Heart left ventricle (tissue), 16 donors: ENCODE measurements at regions not wholly inside any gene's neighbourhood (a gene's known extent, or its start where the extent isn't known, plus 50 kb on each side); places are given as distances from the start of the nearest gene placed in this dataset.

ENCODE experiments used
- ATAC-seq, 4 donors: fragments of 200-7000 bp; cut with Tn5 transposase; one replicate each; pipeline ENCODE4 v1.9.1; 2020 to 2022; ENCODE audit warnings: moderate library complexity in 4 of 4, mild to moderate bottlenecking in 3 of 4, moderate number of reproducible peaks in 1 of 4
- DNase-seq, 5 donors: peaks; one replicate each; pipeline ENCODE4 v3.0.0-alpha.2; 2020
- H3K27ac ChIP-seq, 12 donors: fragments of 200-600 bp; sonication (generic) in 4 of 12; one replicate each; pipeline versions ENCODE4 v1.5.0 to v1.8.0; 2016 to 2022; ENCODE audit warnings: mild to moderate bottlenecking in 2 of 12
- H3K27me3 ChIP-seq, 9 donors: fragments of 200-600 bp; sonication (generic) in 2 of 9; one replicate each; pipeline versions ENCODE4 v1.5.1 to v1.8.0; 2016 to 2022; ENCODE audit warnings: mild to moderate bottlenecking in 3 of 9
- H3K36me3 ChIP-seq, 9 donors: fragments of 200-600 bp; sonication (generic) in 2 of 9; one replicate each; pipeline versions ENCODE4 v1.5.0 to v1.8.0; 2018 to 2022; ENCODE audit warnings: mild to moderate bottlenecking in 2 of 9
- H3K4me1 ChIP-seq, 12 donors: fragments of 200-600 bp; sonication (generic) in 4 of 12; one replicate each; pipeline versions ENCODE4 v1.5.0 to v1.8.0; 2016 to 2022; ENCODE audit warnings: mild to moderate bottlenecking in 3 of 12
- H3K4me3 ChIP-seq, 12 donors: fragments of 200-600 bp; sonication (generic) in 4 of 12; one replicate each; pipeline versions ENCODE4 v1.5.0 to v1.8.0; 2017 to 2022; ENCODE audit warnings: mild to moderate bottlenecking in 9 of 12, moderate library complexity in 4 of 12
- H3K9me3 ChIP-seq, 12 donors: fragments of 200-600 bp; sonication (generic) in 4 of 12; one replicate each; pipeline versions ENCODE4 v1.5.0 to v1.8.0; 2016 to 2022; ENCODE audit warnings: mild to moderate bottlenecking in 1 of 12
- CTCF ChIP-seq, 12 donors: fragments of 200-600 bp; sonication (generic) in 4 of 12; IDR thresholded peaks; one replicate each; pipeline versions ENCODE4 v1.5.0 to v1.8.0; 2018 to 2022; ENCODE audit warnings: antibody characterized with exemption in 12 of 12, mild to moderate bottlenecking in 5 of 12
- POLR2A ChIP-seq, 2 donors: fragments of 450-650 bp; IDR thresholded peaks; one replicate each; pipeline ENCODE4 v1.6.1; 2017; ENCODE audit warnings: antibody characterized with exemption in 2 of 2, mild to moderate bottlenecking in 2 of 2, moderate library complexity in 2 of 2
- WGBS, 4 donors: extraction: QIAGEN DNeasy Blood & Tissue Kit in 2 of 4; methylation state at CpG; one replicate each; pipeline versions ENCODE4 v1.1.5 to v1.1.7; 2013 to 2018; 5-methylcytosine and 5-hydroxymethylcytosine counted together
- intact Hi-C, 10 donors: fragments of 100-400 bp; cut with DNase I; formaldehyde crosslinking; loops; one replicate each; pipeline versions ENCODE4 v1.11.1 to v1.14.2; 2022
- donor health status: ischemic (EF 13 %, LVEDD 7.1; RV severe dilation, severe dysfunction).
- donor health status: healthy with polysubstance abuse.
- donor health status: DM: no; HTN: yes; CAD: no.
- donor health status: DM: no; HTN: no; CAD: no.
- donor health status: ischemic (EF 25% LVEDD 6.9; RV normal size, moderate dysfunction).
- donor health status: ischemic (EF 25% LVEDD 5.7; RV mildly dilated, moderate dysfunction).
- donor health status: healthy.
- donor health status: DM: yes; HTN: yes; CAD: no.
- donor health status: ischemic (EF 35%, LVEDD 5.7; RV mildly dilated, moderate dysfunction).
- donor health status: nonischemic (EF 11% LVEDD 7.7; RV severe dilation, severe dysfunction).
- donor health status: DM: yes; HTN: yes; CAD: no.
- donor health status: PGD.
- donor health status: ischemic (EF 29% LVEDD 5.4; RV normal size, mild dysfunction).
- donor health status: nonischemic (EF 23%, LVEDD 6.1; RV moderate dilation, normal function).

GRCh38 chr9:8262625-8263622 lies 463.3 kb upstream of the DMAC1 start:
- Histone ChIP-seq H3K9me3 (no peaks in the 10 kb centered on the region), H3K4me1 (peaks cover 0 to 27% (median 2%) of the 10 kb centered on the region in 12 donors), H3K27me3 (no peaks in the 10 kb centered on the region), H3K36me3 (no peaks in the 10 kb centered on the region), H3K4me3 (no peak overlapping the region), H3K27ac (peak overlapping the region in 5 of 12 donors; percentile 33 to 43 (median 39))
- DNase-seq (peak in 4 of 5 donors; percentile 27 to 66 (median 44)), ATAC-seq (peak; percentile 69 to 86 (median 83))
- TF ChIP-seq POLR2A (IDR thresholded peaks at IDR 0.05) (no peak), CTCF (IDR thresholded peaks at IDR 0.05) (peak in 1 of 12 donors; percentile 9)
- 34 to 41% (median 38%) methylated on average over 6 of the region's 6 CpGs for WGBS, 4 donors
- intact Hi-C loops = no loop called here

- DNase-seq (no peak), ATAC-seq (no peak)
- no peak overlapping the region for H3K4me3 ChIP-seq
- 74 to 83% (median 80%) methylated on average over 3 of the region's 3 CpGs for WGBS, 4 donors
- H3K4me1 ChIP-seq = peaks cover 0 to 19% (median 2%) of the 10 kb centered on the region in 12 donors
- H3K27me3 ChIP-seq = no peaks in the 10 kb centered on the region
- peak overlapping the region in 4 of 12 donors; percentile 26 to 51 (median 35) for H3K27ac ChIP-seq
- intact Hi-C loops = no loop called here
- no peak for TF ChIP-seq POLR2A (IDR thresholded peaks at IDR 0.05)
- no peak for TF ChIP-seq CTCF (IDR thresholded peaks at IDR 0.05)
- H3K36me3 ChIP-seq = no peaks in the 10 kb centered on the region
- no peaks in the 10 kb centered on the region for H3K9me3 ChIP-seq
Observed at GRCh38 chr9:8261737-8262136, 462.2 kb upstream of the DMAC1 start.

GRCh38 chr9:8259028-8259427 lies 459.4 kb upstream of the DMAC1 start:
- no peak overlapping the region for H3K4me3 ChIP-seq
- intact Hi-C loops = no loop called here
- 78 to 88% (median 86%) methylated on average over 4 of the region's 4 CpGs for WGBS, 4 donors
- H3K4me1 ChIP-seq = peaks cover 0 to 12% (median 0%) of the 10 kb centered on the region in 12 donors
- no peaks in the 10 kb centered on the region for H3K27me3 ChIP-seq
- peaks cover 0 to 4% (median 0%) of the 10 kb centered on the region in 12 donors for H3K9me3 ChIP-seq
- DNase-seq (no peak), ATAC-seq (no peak)
- no peak overlapping the region for H3K27ac ChIP-seq
- no peaks in the 10 kb centered on the region for H3K36me3 ChIP-seq
- TF ChIP-seq CTCF (IDR thresholded peaks at IDR 0.05) = no peak
- TF ChIP-seq POLR2A (IDR thresholded peaks at IDR 0.05) = no peak

- TF ChIP-seq CTCF (IDR thresholded peaks at IDR 0.05) (no peak), POLR2A (IDR thresholded peaks at IDR 0.05) (no peak)
- Histone ChIP-seq H3K4me3 (no peak overlapping the region), H3K36me3 (no peaks in the 10 kb centered on the region), H3K9me3 (peaks cover 0 to 4% (median 0%) of the 10 kb centered on the region in 12 donors), H3K4me1 (peaks cover 0 to 6% (median 0%) of the 10 kb centered on the region in 12 donors), H3K27me3 (no peaks in the 10 kb centered on the region), H3K27ac (no peak overlapping the region)
- 77 to 93% (median 89%) methylated on average over 2 of the region's 2 CpGs for WGBS, 4 donors
- DNase-seq (no peak), ATAC-seq (no peak)
- intact Hi-C loops = no loop called here
Observed at GRCh38 chr9:8256880-8257279, 457.3 kb upstream of the DMAC1 start.
